Erythroblast (primary cell): ENCODE measurements at regions not wholly inside any gene's neighbourhood (a gene's known extent, or its start where the extent isn't known, plus 50 kb on each side); places are given as distances from the start of the nearest gene placed in this dataset.

ENCODE experiments used
- DNase-seq, 2 experiments: peaks; one replicate each; lab custom pipeline; 2025; lab: John Stamatoyannopoulos, UW
- GATA1 ChIP-seq: IDR thresholded peaks from 2 replicates; pipeline ENCODE4 v1.6.1; 2011; ENCODE audit warnings: low read depth, mild to moderate bottlenecking, control low read depth, low read length, moderate library complexity
- POLR2A ChIP-seq: IDR thresholded peaks from 2 replicates; pipeline ENCODE4 v1.6.1; 2011; ENCODE audit warnings: mild to moderate bottlenecking, low read length

DNA sequence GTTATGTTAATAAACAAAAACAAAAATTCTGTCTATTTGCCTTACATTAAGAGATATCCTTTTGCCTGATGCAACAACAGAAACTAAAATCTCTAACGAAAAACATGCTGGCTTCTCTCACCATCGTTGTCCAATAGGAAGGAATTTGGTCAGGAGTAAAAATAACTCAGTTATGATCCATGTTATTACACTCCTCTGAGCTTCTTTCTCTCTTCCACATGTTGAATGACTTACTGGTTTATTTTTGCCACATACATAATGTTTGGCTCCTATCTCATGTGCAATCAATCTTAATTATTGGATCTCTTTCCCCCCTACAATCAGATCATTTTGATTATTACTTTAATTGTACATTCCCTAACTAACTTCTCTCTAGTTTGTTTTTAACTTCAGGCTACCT is 688.4 kb downstream of the USP25 start:
- DNase-seq = no peak
- TF ChIP-seq GATA1 (no peak), POLR2A (no peak)

DNA sequence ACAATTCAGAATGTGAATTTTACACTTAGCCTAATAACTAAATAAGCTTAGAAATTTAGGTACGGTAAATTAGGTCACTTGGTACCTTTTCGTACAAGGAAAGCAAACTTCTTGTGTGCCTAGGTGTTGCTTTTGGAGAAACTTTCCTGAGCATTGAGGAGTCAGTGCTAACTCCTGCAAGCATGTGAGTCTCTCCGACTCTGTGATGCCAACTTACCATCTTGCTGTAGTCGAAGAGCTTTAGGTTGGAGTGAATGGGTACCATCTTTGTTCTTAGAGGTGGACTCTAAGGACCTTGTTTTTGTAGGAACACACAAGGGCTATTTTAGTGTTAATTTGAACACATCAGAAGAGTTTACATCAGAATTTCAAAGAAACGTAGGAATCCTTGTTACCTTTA is 688.9 kb downstream of the USP25 start:
- TF ChIP-seq POLR2A = no peak
- TF ChIP-seq GATA1 = no peak
- no peak for DNase-seq

DNA sequence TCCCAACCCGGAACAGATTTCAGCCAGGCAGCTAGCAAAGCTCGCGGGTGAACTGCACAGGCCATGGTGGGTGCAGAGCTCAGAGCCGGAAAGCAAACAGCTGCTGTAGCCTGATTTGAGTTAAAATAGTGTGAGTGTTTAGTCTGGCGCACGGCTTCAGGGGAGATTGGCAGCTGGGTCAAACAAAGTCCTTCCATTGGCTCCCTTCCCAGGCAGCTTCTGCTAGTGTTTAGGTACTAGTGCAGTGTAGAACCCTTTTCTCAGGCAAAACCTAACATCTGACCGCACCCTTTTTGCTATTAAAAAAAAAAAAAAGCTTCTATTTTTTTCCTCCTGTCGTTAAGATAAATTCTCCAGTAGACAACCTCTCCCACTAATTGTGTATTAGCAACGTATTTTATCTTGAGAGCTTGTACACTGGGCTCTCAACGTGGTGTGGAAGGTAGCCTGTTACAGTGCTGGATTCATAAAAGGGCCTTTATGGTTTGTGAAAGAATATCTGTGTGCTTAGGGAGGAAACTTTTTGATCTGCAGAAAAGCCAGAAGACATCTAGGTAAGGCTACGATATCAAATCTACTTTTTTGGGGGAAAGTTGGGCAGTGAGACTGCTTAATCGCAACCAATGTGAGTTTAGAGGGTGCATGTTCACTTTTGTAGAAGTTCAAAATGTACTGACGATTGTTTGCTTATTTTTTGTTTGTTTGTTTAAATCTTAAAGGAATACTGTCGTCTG is 689.6 kb downstream of the USP25 start:
- DNase-seq = no peak
- TF ChIP-seq GATA1 (no peak), POLR2A (no peak)

DNA sequence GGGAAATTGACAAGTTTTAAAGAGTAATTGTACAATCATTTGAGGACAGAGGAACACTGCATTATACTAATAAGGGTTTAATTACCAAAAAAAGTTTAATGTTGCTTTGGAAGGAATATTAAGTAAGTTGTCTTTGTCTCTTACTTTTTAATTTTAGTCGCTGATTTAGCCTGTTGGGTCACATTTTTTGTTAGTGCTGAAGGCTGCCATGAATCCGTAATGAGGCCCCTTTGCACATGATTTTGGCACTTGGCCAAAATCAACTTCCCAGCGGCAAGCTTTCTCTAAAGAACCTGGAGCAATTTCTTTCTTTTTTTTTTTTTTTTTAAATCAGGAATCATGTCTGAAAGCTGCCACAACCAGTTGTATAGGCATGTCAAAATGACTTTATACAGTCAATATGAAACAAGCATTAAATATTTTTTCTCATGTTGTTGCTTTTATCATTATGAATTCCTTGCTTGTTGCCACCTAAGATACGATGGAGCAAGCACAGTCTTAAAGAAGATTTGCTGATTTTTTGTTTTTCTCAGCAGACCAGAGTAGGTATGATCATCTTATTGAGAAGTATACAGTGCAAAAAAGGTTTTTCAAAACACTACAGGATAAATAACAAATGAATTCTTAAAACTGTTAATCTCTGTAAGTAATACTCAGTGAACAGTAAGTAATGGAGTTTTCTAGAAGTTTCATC is 690.4 kb downstream of the USP25 start:
- no peak for DNase-seq
- TF ChIP-seq POLR2A (no peak), GATA1 (no peak)

DNA sequence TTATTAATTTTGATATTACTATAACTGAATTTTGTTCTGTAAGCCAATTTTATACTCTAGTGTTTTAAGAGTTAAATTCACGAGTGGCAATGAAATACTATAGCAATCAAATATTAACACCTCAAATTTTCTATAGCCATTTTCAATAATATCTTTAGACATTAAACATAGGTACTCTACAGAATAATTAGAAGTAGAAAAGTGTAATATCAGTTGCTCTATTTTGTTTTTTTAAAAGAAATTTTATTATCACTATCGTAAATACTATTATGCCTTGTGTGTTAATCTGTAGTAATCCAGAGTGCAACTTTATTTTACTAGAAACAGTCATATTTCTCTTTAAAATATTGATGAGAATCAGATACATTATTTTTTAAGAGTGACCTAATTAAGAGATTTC is 691.2 kb downstream of the USP25 start:
- DNase-seq = no peak
- TF ChIP-seq GATA1 = no peak
- no peak for TF ChIP-seq POLR2A

DNA sequence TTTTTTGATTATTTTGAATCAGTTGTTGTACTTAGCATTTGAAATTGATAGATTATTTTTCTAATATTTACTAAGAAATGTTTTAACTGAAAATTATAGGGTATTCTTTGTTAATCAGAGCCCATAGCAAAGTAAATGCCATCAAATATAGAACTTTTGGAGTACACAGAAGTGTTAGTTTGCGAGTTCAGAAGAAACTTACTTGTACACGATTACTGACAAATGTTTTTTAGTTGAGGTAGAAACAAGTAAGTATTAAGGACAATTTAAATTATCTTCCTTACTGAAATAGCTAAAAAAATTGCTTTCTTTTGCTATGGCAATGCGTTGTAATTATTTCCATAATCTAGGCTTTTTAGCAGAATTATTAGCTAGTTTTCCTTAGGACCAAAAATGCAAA is 692.2 kb downstream of the USP25 start:
- no peak for DNase-seq

DNA sequence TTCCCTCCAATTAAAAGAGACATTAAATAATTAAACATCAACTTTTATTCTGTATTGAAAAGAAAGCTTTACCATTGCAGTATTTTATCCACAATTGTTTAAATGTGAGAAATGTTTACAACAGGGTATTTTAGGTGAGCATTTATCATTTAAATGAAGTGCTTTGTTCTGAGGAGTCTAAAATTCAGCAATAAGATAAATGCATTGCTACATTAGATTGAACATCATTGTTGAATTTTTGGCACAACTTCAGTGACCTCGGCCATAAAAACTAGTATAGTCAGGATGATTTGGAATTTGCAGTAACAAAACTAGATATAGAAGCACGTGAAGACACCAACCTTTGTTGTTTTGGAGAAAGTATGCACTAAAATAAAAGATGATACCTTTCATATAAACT is 692.9 kb downstream of the USP25 start:
- TF ChIP-seq GATA1 = no peak
- no peak for TF ChIP-seq POLR2A
- DNase-seq = no peak

More for the DNA sequence above, 692.2 kb downstream of the USP25 start:
- no peak for TF ChIP-seq GATA1

DNA sequence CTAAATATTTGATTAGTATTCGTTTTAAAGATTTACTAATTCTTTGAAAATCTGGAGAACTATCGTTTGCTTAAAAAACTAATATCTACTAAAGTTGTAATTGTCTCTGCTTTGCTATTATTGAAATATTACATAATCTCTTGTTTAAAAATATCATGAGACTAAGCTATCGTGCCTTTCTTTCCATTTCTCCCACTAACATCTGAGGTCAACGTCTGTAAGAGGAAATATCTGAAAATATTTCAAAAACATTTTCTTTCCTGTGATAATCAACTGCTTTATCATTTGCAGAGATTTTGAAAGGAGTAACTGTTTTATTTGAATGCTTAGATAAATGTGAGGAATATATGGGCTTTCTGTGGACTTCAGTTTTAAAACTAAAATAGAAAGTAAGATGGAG is 694.1 kb downstream of the USP25 start:
- no peak for TF ChIP-seq GATA1
- no peak for TF ChIP-seq POLR2A
- no peak for DNase-seq

DNA sequence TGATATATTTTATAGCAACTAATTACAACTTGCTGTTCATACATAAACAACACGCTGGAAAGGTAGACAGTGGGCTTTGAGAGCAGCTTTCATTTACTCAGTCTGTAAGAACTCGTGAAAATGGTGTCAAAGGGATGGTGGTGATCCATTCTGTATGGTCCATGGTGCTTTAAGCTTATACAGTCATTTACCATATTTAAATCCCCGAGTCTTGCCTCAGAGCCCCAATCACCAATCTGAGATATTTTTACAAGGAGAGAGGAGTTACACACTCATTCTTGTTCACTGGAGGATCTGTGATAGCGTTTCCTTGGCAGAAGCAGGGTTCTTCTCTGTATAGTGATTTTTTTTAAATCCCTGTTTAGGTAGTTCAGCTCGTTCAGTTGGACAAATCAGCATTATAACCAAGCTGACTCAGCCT is 694.6 kb downstream of the USP25 start:
- DNase-seq = no peak
- no peak for TF ChIP-seq GATA1
- no peak for TF ChIP-seq POLR2A

DNA sequence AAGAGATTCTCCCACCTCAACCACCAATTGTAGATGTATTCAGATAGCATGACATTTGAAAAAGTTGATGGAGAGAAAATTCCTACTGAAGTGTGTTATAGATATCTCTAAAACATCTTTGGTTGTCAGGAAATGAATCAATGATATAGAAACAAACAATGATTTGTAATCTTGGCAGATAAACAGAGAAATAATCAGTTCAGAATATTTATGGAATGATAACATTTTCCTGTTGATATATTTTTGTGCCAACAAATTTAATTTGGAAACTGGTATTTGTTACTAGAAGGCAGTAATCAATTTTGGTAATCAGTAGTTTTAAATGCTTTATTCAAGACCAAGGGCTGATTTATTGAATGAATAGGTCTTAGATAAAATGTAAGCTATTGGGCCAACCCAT is 695.6 kb downstream of the USP25 start:
- no peak for DNase-seq
- TF ChIP-seq GATA1 (no peak), POLR2A (no peak)

DNA sequence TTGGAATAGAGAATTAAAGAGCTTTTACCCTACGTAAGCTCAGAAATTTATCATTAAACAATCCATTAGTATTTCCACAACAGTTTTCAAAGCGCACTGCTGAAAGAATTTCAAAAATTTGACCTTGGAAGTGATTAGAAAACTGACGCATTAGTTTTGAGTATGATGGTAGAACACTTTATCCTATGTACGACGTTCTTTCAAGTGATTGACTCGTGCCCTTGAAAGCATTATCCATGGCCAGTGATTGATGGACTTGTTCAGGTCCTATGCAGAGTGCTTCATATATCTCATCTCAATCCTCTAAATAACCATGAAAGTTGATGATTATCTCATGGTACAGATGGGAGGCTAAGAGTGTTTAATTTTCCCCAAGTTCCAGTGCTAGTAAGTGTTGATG is 697.2 kb downstream of the USP25 start:
- TF ChIP-seq POLR2A = no peak
- no peak for TF ChIP-seq GATA1
- DNase-seq = no peak

DNA sequence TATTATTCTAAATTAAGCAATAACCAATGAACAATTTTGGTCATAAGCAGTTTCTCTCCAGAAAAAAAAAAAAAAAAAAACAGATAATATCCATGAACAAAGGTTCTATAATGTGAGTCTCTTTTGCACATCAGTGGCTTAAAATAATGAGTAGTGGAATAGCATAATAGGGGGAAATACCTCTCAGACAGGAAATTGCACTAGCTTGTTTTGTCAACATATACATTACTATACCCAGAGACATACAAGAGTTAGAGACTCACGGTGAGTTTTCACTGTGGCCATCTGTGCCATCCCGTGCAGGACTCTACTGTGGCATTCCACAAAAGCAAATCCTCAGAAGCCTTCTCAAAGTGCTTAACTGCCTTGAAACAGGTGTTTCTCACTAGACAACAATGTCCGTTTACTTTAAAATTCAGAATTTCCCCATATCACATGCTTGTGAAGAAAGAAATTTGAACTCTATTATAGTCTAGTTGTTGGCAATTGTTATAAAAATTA is 697.9 kb downstream of the USP25 start:
- TF ChIP-seq GATA1 (no peak), POLR2A (no peak)
- no peak for DNase-seq

DNA sequence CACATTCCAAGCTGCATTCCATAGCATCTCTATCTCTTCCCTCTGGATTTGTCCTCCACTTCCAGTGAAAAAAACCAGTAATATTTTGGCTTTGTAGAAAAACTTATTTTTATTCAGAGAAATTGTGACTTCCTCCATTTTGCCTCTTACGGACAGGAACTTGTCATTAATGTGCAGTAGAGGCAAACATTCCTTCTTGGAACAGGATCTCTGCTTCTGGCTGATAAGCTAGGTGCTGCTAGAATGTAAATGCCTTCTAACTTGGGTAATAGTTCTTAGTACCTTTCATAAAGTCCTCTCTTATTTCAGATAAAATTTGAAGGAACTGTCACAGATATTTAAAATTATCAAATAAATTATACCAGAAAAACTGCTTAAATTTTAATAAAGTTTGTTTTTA is 707.8 kb downstream of the USP25 start:
- no peak for TF ChIP-seq POLR2A
- no peak for DNase-seq

DNA sequence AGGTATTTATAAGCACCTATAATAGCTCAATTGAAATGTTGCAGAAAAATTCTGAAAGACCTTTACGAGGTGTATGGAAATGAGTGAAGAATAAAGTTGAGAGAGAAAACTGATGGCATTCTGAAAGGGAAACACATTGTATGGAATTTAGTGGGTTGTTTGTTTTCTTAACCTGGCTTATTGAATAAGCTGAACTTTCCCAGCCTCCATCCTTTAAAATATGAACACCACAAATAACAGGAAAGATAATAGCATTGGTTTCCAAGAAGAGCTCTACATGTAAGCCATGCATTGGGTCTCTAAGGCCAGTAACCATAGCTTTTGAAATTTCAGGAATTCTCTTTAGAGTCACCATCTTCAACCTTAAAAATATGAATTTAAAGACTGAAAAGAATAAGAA is 709.0 kb downstream of the USP25 start:
- no peak for DNase-seq
- TF ChIP-seq GATA1 (no peak), POLR2A (no peak)

DNA sequence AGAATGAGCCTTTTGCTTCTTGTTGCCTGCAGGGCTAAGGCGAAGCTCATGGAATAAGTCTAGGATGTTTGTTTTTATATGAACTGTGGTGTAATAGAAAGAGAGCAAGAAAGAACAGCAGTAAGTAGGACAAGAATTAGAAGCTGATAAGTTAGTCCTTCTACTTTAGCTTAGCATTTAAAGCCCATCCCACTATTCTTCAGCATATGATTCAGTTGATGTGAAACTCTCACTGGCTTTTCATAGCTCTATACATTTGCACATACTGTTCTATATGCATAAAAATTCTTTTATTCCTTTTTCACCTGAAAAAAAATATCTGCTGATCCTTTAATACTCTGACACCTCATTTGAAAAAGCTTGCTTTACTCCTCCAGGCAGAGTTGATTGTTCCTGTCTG is 712.0 kb downstream of the USP25 start:
- TF ChIP-seq GATA1 = no peak
- no peak for TF ChIP-seq POLR2A
- DNase-seq = no peak

DNA sequence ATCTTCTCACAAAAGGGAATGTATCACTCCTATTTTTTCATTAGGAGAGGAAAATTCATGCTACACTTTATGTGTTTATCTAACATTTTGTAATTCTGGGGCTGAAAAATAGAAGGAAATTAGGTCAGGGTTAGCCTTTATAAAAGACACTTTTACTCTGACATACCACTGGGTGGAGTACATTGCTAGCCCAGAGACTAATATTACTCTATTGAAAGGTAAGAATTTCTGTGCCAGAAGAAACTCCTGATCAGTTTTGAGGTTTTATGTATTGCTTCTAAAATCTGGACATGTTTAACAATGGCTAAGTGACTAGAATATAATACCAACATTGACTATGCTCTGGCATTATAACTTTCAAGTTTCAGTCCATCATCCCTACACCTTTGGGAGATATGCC is 724.6 kb downstream of the USP25 start:
- TF ChIP-seq GATA1 (no peak), POLR2A (no peak)
- DNase-seq = no peak
